Lower lobe of right lung (tissue), 2 donors: ENCODE measurements at regions not wholly inside any gene's neighbourhood (a gene's known extent, or its start where the extent isn't known, plus 50 kb on each side); places are given as distances from the start of the nearest gene placed in this dataset.

Experiments
- ATAC-seq, 2 donors: fragments of 200-7000 bp; cut with Tn5 transposase; one replicate each; pipeline ENCODE4 v1.9.1; 2020 to 2022; ENCODE audit warnings: mild to moderate bottlenecking in 2 of 2, moderate library complexity in 2 of 2
- DNase-seq: peaks from one replicate; pipeline ENCODE4 v3.0.0-alpha.2; 2020
- H3K27ac ChIP-seq: fragments of 200-600 bp; one replicate; pipeline ENCODE4 v1.8.0; 2022
- H3K27me3 ChIP-seq: fragments of 200-600 bp; one replicate; pipeline ENCODE4 v1.8.0; 2022; ENCODE audit warnings: low read depth
- H3K36me3 ChIP-seq: fragments of 200-600 bp; one replicate; pipeline ENCODE4 v1.8.0; 2022; ENCODE audit warnings: mild to moderate bottlenecking
- H3K4me1 ChIP-seq: fragments of 200-600 bp; one replicate; pipeline ENCODE4 v1.8.0; 2022
- H3K4me3 ChIP-seq: fragments of 200-600 bp; one replicate; pipeline ENCODE4 v1.8.0; 2022; ENCODE audit warnings: mild to moderate bottlenecking
- H3K9me3 ChIP-seq: fragments of 200-600 bp; one replicate; pipeline ENCODE4 v1.8.0; 2022
- CTCF ChIP-seq: fragments of 200-600 bp; IDR thresholded peaks from one replicate; pipeline ENCODE4 v1.8.0; 2022; ENCODE audit warnings: antibody characterized with exemption, mild to moderate bottlenecking
- intact Hi-C: fragments of 100-400 bp; cut with DNase I; formaldehyde crosslinking; loops from one replicate; pipeline ENCODE4 v1.11.0; 2022
- donor health status: DM: no; HTN: yes; CAD: no; lungs with severe emphysema.

DNA sequence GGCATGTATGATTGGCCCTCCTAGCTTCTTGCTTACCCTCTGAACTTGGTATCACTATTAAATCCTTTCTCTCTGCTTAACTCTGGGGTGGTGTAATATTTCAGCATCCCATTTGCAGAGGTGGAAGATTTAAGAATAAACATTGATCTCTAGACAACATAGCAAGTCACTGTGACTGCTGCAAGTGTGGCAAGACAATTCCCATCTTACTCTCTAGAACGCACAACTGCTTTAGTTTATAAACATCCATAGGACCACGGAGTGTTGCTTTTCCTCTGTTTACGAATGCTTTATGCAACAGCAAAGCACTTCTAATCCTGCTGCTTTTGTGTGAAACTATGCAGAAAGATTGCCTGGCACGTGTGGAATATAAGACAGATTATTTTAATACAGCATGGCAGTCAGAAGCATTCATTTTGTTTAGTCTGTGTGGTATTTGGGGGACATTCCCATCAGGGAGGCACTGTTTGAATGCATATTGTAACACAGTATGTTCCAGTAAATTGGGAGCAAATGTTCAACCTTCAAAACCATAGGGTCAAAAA is 338.9 kb upstream of the TMCO5A start:
- no peak for DNase-seq
- TF ChIP-seq CTCF, result no peak
- Histone ChIP-seq H3K4me3 (no peak overlapping the region), H3K27me3 (no peaks in the 10 kb centered on the region), H3K4me1 (no peaks in the 10 kb centered on the region), H3K9me3 (no peaks in the 10 kb centered on the region), H3K27ac (no peak overlapping the region), H3K36me3 (no peaks in the 10 kb centered on the region)
- intact Hi-C loops, result no loop called here
- no peak for ATAC-seq

- ATAC-seq, result no peak
- no peaks in the 10 kb centered on the region for H3K4me1 ChIP-seq
- intact Hi-C loops, result no loop called here
- no peak for TF ChIP-seq CTCF
- no peak overlapping the region for H3K4me3 ChIP-seq
- no peaks in the 10 kb centered on the region for H3K9me3 ChIP-seq
- no peak for DNase-seq
- no peaks in the 10 kb centered on the region for H3K27me3 ChIP-seq
- no peaks in the 10 kb centered on the region for H3K36me3 ChIP-seq
- no peak overlapping the region for H3K27ac ChIP-seq
Measured at GRCh38 chr15:37599156-37599555, 335.3 kb upstream of the TMCO5A start.

DNA sequence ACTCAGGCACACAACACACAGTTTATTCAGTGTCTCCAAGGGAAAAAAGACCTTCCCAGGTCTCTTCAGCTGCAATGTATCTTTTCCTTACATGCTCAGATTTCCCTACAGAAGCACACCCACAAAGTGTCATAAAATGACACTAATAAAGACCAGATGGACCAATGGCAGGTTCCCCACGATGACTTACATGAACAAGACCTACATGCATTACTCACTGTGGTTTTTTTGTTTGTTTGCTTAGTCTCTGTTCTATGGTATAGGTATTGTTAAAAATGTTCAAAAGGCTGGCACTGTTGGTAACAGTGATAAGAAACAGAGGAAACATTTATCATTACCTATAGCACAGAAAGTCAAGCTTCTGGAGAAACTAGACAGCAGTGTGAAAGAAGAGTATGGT is 318.2 kb upstream of the TMCO5A start:
- H3K4me1 ChIP-seq, result no peaks in the 10 kb centered on the region
- intact Hi-C loops, result no loop called here
- H3K9me3 ChIP-seq, result no peaks in the 10 kb centered on the region
- H3K27me3 ChIP-seq, result no peaks in the 10 kb centered on the region
- H3K27ac ChIP-seq, result no peak overlapping the region
- ATAC-seq, result no peak
- no peak for TF ChIP-seq CTCF
- DNase-seq, result no peak
- H3K36me3 ChIP-seq, result no peaks in the 10 kb centered on the region
- no peak overlapping the region for H3K4me3 ChIP-seq

- ATAC-seq (no peak), DNase-seq (no peak)
- no peaks in the 10 kb centered on the region for H3K4me1 ChIP-seq
- H3K27me3 ChIP-seq, result no peaks in the 10 kb centered on the region
- H3K9me3 ChIP-seq, result no peaks in the 10 kb centered on the region
- no peak overlapping the region for H3K4me3 ChIP-seq
- H3K36me3 ChIP-seq, result no peaks in the 10 kb centered on the region
- no peak overlapping the region for H3K27ac ChIP-seq
- TF ChIP-seq CTCF, result no peak
- intact Hi-C loops, result no loop called here
Measured at GRCh38 chr15:37618353-37618752, 316.1 kb upstream of the TMCO5A start.

- no peak for TF ChIP-seq CTCF
- no peak overlapping the region for H3K27ac ChIP-seq
- no peak overlapping the region for H3K4me3 ChIP-seq
- no peaks in the 10 kb centered on the region for H3K4me1 ChIP-seq
- intact Hi-C loops, result no loop called here
- ATAC-seq (no peak), DNase-seq (no peak)
- H3K36me3 ChIP-seq, result no peaks in the 10 kb centered on the region
- H3K27me3 ChIP-seq, result no peaks in the 10 kb centered on the region
- H3K9me3 ChIP-seq, result no peaks in the 10 kb centered on the region
Measured at GRCh38 chr15:37619358-37620042, 314.9 kb upstream of the TMCO5A start.
